ENCODE measurements at regions not wholly inside any gene's neighbourhood (a gene's known extent, or its start where the extent isn't known, plus 50 kb on each side); places are given as distances from the start of the nearest gene placed in this dataset.

DNA sequence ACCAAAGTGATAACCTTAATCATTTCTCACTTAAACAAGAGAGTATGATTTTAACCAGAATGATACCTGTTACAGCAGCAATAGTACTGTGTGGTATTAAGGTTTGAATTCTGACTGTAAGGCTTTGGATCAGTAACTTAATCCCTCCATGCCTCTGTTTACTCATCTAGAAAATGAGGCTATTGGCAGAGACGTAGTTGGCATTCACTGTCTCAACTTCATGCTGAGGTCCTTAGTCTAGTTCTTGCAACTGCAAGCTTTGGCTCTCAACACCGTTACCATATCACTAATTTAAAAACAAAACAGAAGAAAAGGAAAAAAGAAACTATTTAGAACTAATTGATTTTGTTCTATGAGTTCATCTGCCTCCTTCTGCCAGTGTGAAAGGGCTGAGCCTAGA lies 875.4 kb downstream of the MCTP2 start:
- Histone ChIP-seq H3K4me1 (ENCODE audit: insufficient read depth, low read length) (no peaks in the 10 kb centered on the region; the same call in 1 of the 2 replicates), H3K9ac (ENCODE audit: low read depth, low read length) (no peak overlapping the region), H3K9me3 (ENCODE audit: insufficient read depth, low read depth, low read length) (no peaks in the 10 kb centered on the region), H3K27ac (ENCODE audit: low read length) (no peak overlapping the region), H3K27me3 (ENCODE audit: insufficient read depth, low read length) (no peaks in the 10 kb centered on the region), H3K36me3 (ENCODE audit: insufficient read depth, low read depth, low read length) (no peaks in the 10 kb centered on the region), H3K4me3 (ENCODE audit: low read length) (no peak overlapping the region)

DNA sequence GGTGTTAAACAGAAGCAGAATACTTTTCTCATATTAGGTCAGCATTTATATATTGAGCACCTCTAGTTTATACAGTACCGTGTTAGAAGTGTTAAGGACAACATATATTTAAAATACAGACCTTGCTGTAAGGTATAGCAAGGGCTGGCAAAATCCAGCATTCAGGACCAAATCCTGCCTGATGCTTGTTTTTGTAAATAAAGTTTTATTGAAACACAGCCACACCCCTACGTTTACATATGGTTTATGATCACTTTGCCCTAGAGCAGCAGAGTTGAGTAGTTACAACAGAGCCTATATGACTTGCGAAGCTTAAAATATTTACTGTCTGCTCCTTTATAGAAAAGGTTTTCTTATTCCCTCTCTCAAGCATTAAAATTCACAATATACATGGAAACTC lies 877.3 kb downstream of the MCTP2 start:
- Histone ChIP-seq H3K27me3 (ENCODE audit: insufficient read depth, low read length) (no peaks in the 10 kb centered on the region), H3K4me1 (ENCODE audit: insufficient read depth, low read length) (no peaks in the 10 kb centered on the region; the same call in 1 of the 2 replicates), H3K9ac (ENCODE audit: low read depth, low read length) (no peak overlapping the region), H3K4me3 (ENCODE audit: low read length) (no peak overlapping the region), H3K27ac (ENCODE audit: low read length) (no peak overlapping the region), H3K9me3 (ENCODE audit: insufficient read depth, low read depth, low read length) (no peaks in the 10 kb centered on the region), H3K36me3 (ENCODE audit: insufficient read depth, low read depth, low read length) (no peaks in the 10 kb centered on the region)

DNA sequence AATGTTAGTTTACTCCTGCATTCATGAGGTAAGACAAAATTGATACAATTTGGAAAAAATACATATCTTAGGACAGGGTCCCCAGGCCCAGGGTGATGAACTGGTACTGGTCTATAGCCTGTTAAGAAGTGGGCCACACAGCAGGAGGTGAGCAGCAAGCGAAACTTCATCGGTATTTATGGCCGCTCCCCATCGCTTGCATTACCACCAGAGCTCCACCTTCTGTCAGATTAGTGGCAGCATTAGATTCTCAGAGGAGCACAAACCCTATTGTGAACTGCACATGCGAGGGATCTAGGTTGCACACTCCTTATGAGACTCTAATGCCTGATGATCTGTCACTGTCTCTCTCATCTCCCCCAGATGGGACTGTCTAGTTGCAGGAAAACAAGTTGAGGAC lies 880.6 kb downstream of the MCTP2 start:
- Histone ChIP-seq H3K9me3 (ENCODE audit: insufficient read depth, low read depth, low read length) (no peaks in the 10 kb centered on the region), H3K27me3 (ENCODE audit: insufficient read depth, low read length) (no peaks in the 10 kb centered on the region), H3K36me3 (ENCODE audit: insufficient read depth, low read depth, low read length) (no peaks in the 10 kb centered on the region), H3K4me3 (ENCODE audit: low read length) (no peak overlapping the region), H3K27ac (ENCODE audit: low read length) (no peak overlapping the region), H3K4me1 (ENCODE audit: insufficient read depth, low read length) (no peaks in the 10 kb centered on the region), H3K9ac (ENCODE audit: low read depth, low read length) (no peak overlapping the region)

DNA sequence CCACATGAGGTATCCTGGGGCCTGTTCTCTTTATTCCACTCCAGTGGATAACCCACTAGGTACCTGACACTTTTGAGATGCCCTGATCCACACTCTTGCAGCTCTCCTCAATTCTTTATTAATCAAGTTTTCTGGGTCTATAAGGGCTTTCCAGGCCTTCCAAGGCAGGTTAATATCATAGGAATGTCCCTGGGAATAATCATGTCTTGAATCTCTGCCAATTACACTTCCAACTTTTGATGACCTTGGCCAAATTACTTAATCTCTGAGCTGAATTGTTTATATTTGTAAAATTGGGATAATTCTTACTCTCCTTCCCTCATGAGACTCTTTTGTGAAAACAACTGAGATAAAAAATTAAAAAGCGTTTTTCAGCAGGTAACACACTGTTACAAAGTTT lies 881.7 kb downstream of the MCTP2 start:
- Histone ChIP-seq H3K4me3 (ENCODE audit: low read length) (no peak overlapping the region), H3K9ac (ENCODE audit: low read depth, low read length) (no peak overlapping the region), H3K4me1 (ENCODE audit: insufficient read depth, low read length) (no peaks in the 10 kb centered on the region), H3K27me3 (ENCODE audit: insufficient read depth, low read length) (no peaks in the 10 kb centered on the region), H3K36me3 (ENCODE audit: insufficient read depth, low read depth, low read length) (no peaks in the 10 kb centered on the region), H3K27ac (ENCODE audit: low read length) (no peak overlapping the region), H3K9me3 (ENCODE audit: insufficient read depth, low read depth, low read length) (no peaks in the 10 kb centered on the region)

DNA sequence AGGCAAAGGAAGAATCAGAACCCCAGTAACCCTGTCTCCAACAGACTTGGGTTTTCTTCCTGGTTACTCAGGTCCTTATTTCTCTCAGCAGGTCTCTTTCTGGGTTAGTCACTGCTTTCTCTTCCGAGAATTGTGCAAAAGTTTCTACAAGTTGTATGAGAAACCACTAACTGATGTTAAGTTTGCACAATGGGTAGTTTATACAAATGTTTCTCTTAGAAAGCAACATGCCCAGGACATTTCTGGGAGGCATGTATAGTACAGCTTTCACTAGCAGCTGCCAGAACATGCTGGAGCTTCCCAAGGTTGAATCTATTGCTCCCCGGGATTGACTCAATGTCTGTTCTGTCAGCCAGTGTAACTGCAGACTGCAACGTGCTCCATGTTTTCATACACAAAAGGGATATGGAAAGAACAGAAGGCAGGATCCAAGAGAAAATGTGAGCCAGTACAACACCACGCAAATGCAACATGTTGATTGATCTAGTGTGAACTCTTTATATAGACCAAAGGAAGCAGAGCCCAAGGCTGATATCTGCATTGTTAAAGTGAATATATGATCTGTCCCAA lies 887.8 kb downstream of the MCTP2 start:
- H3K4me3 ChIP-seq (ENCODE audit: low read length) = no peak overlapping the region
- H3K27ac ChIP-seq (ENCODE audit: low read length) = no peak overlapping the region
- no peaks in the 10 kb centered on the region for H3K9me3 ChIP-seq (ENCODE audit: insufficient read depth, low read depth, low read length)
- H3K27me3 ChIP-seq (ENCODE audit: insufficient read depth, low read length) = no peaks in the 10 kb centered on the region
- H3K9ac ChIP-seq (ENCODE audit: low read depth, low read length) = no peak overlapping the region
- H3K36me3 ChIP-seq (ENCODE audit: insufficient read depth, low read depth, low read length) = no peaks in the 10 kb centered on the region
- no peaks in the 10 kb centered on the region for H3K4me1 ChIP-seq (ENCODE audit: insufficient read depth, low read length)

DNA sequence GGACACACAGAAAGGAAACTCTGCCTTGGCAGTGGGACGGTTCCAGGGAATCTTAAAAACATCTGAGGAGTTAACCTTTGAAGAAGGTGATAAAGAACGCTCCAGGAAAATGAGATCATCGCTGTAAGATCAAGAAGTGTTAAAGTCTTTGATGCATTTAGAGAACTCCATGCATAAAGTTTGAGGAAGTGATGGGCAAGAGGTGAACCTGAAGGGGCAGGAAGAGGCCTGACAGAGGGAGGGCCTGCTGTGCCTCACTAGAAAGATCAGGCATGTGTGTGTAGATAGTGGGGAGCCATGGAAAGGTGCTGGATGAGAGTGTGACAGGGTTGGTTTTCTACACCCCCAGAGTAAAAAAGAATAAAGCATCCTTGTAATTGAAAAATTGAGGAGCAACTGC lies 889.2 kb downstream of the MCTP2 start:
- Histone ChIP-seq H3K27me3 (ENCODE audit: insufficient read depth, low read length) (no peaks in the 10 kb centered on the region), H3K9ac (ENCODE audit: low read depth, low read length) (no peak overlapping the region), H3K9me3 (ENCODE audit: insufficient read depth, low read depth, low read length) (no peaks in the 10 kb centered on the region), H3K36me3 (ENCODE audit: insufficient read depth, low read depth, low read length) (no peaks in the 10 kb centered on the region), H3K4me3 (ENCODE audit: low read length) (no peak overlapping the region), H3K4me1 (ENCODE audit: insufficient read depth, low read length) (no peaks in the 10 kb centered on the region), H3K27ac (ENCODE audit: low read length) (no peak overlapping the region)

DNA sequence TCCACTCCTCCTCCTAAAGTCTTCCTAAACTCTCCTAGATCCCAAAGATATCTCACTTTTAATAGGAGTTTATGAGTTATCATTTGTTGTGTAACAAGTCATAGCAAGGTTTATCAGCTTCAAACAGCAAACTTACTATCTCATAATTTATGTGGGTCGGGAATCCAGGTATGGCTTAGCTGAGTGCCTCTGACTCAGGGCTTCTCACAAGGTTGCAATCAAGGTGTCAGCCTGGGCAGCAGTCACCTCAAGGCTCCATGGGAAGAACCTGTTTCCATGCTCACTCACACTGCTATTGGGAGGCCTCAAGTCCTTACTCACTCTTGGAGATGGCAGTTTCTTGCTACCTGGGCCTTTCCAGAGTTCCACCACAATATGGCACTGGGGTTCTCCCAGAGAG lies 889.8 kb downstream of the MCTP2 start:
- Histone ChIP-seq H3K27me3 (ENCODE audit: insufficient read depth, low read length) (no peaks in the 10 kb centered on the region), H3K9me3 (ENCODE audit: insufficient read depth, low read depth, low read length) (no peaks in the 10 kb centered on the region), H3K9ac (ENCODE audit: low read depth, low read length) (no peak overlapping the region), H3K27ac (ENCODE audit: low read length) (no peak overlapping the region), H3K36me3 (ENCODE audit: insufficient read depth, low read depth, low read length) (no peaks in the 10 kb centered on the region), H3K4me1 (ENCODE audit: insufficient read depth, low read length) (0 out of 2 replicates have a peak, but pooled peaks cover 3% of the 10 kb centered on the region), H3K4me3 (ENCODE audit: low read length) (no peak overlapping the region)

DNA sequence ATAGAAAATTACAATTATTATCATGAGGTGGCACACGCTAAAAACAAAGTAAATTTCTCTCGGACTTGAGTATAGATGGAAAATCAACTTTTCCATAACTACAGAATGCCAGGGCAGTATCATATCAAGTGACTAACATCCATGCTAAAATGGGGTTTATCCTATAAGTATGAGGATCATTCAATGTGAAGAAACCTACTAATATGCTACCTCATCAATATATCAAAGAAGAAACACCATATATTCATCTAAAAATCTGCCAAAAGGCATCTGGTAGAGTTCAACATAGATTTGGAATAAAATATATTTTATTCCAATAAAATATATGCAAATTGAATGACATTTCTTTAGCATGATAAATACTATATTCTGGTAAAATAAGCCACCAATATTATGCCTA lies 894.4 kb downstream of the MCTP2 start:
- Histone ChIP-seq H3K36me3 (ENCODE audit: insufficient read depth, low read depth, low read length) (no peaks in the 10 kb centered on the region), H3K4me1 (ENCODE audit: insufficient read depth, low read length) (0 out of 2 replicates have a peak, but pooled peaks cover 3% of the 10 kb centered on the region), H3K9ac (ENCODE audit: low read depth, low read length) (no peak overlapping the region), H3K9me3 (ENCODE audit: insufficient read depth, low read depth, low read length) (no peaks in the 10 kb centered on the region), H3K4me3 (ENCODE audit: low read length) (no peak overlapping the region), H3K27me3 (ENCODE audit: insufficient read depth, low read length) (no peaks in the 10 kb centered on the region), H3K27ac (ENCODE audit: low read length) (no peak overlapping the region)

DNA sequence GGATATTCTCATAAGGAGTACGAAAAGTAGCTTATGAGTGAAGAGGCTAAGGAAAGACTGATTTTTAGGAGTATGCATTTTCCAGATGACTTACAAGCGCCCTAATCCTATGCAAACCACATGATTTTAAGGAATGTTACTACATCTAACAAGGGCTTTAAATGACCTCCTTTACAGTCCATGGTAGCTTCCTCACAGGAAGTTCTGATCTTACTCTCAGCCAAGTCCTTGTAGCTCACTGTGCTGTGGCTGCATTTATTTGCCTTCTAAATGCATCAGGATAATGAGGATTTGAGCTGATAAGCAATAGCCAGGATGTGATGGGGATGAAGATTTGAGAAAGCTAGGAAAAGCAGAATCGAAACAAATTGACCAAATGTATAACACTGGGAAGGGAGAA lies 896.0 kb downstream of the MCTP2 start:
- Histone ChIP-seq H3K27ac (ENCODE audit: low read length) (no peak overlapping the region), H3K36me3 (ENCODE audit: insufficient read depth, low read depth, low read length) (no peaks in the 10 kb centered on the region), H3K27me3 (ENCODE audit: insufficient read depth, low read length) (no peaks in the 10 kb centered on the region), H3K9me3 (ENCODE audit: insufficient read depth, low read depth, low read length) (no peaks in the 10 kb centered on the region), H3K4me1 (ENCODE audit: insufficient read depth, low read length) (0 out of 2 replicates have a peak, but pooled peaks cover 3% of the 10 kb centered on the region), H3K4me3 (ENCODE audit: low read length) (no peak overlapping the region), H3K9ac (ENCODE audit: low read depth, low read length) (no peak overlapping the region)

DNA sequence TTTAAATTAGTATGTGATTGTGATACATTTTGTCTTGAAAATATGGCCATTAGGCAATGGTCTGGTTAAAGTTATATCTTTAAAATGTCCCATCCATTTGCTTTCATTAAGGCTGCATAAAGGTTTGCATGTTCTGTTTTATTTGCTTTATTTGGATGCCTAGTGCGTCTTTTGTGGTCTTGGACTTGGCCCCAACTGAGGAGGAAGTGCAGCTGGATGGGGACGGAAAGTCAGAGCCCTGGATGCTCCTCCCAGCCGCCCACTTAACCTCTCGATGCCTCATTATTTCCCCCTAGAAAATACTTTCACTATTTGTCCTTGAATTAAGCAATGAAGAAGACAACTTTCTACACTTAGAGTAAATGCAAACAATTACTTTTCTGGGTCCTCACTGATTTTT lies 898.2 kb downstream of the MCTP2 start:
- Histone ChIP-seq H3K36me3 (ENCODE audit: insufficient read depth, low read depth, low read length) (no peaks in the 10 kb centered on the region), H3K27me3 (ENCODE audit: insufficient read depth, low read length) (no peaks in the 10 kb centered on the region)

DNA sequence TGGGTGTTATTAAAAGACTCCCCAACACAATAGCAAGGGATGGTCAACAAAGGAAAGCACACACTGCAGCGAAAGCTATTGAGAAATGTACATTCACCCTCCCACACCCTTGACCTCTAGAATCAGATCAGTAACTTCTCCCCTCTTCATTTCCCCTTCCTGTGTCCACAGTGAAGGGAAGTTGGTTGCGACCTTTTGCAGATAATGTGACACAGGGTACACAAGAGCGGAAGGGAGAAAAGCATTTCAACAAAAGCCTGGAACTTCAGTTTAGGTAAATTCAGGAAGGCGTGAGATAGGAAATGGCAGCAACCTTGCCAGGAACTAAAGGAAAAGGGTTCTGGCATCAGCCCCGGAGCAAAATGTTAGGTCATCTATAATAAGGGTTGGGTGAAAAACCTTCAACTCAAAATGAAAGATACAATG lies 899.8 kb downstream of the MCTP2 start:
- no peaks in the 10 kb centered on the region for H3K9me3 ChIP-seq (ENCODE audit: insufficient read depth, low read depth, low read length)
- no peaks in the 10 kb centered on the region for H3K36me3 ChIP-seq (ENCODE audit: insufficient read depth, low read depth, low read length)
- no peaks in the 10 kb centered on the region for H3K4me1 ChIP-seq (ENCODE audit: insufficient read depth, low read length)
- no peak overlapping the region for H3K4me3 ChIP-seq (ENCODE audit: low read length)
- H3K27ac ChIP-seq (ENCODE audit: low read length) = no peak overlapping the region
- H3K9ac ChIP-seq (ENCODE audit: low read depth, low read length) = no peak overlapping the region
- H3K27me3 ChIP-seq (ENCODE audit: insufficient read depth, low read length) = no peaks in the 10 kb centered on the region

More for the DNA sequence above, 898.2 kb downstream of the MCTP2 start:
- Histone ChIP-seq H3K27ac (ENCODE audit: low read length) (no peak overlapping the region), H3K4me3 (ENCODE audit: low read length) (no peak overlapping the region), H3K9ac (ENCODE audit: low read depth, low read length) (no peak overlapping the region), H3K4me1 (ENCODE audit: insufficient read depth, low read length) (0 out of 2 replicates have a peak, but pooled peaks cover 3% of the 10 kb centered on the region), H3K9me3 (ENCODE audit: insufficient read depth, low read depth, low read length) (no peaks in the 10 kb centered on the region)

DNA sequence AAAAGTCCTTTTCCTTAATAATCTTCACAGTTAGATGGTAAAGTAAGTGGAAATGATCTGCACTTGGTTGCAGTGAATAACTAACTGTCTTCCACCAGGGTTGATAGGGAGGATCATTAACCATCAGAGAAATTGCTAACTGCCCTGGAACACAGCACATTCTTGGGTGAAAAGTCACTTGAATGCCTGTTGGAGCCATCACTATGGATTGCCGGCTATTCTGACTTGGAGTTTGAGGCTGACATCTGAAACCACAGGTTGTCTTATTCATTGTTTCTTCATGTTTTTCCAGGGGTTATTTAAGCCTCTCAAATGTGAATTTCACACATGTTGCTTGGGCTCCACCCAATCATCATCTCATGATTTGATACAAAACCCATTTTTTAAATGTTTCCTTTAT lies 901.4 kb downstream of the MCTP2 start:
- Histone ChIP-seq H3K4me3 (ENCODE audit: low read length) (no peak overlapping the region), H3K36me3 (ENCODE audit: insufficient read depth, low read depth, low read length) (no peaks in the 10 kb centered on the region), H3K9me3 (ENCODE audit: insufficient read depth, low read depth, low read length) (no peaks in the 10 kb centered on the region), H3K9ac (ENCODE audit: low read depth, low read length) (no peak overlapping the region), H3K27me3 (ENCODE audit: insufficient read depth, low read length) (no peaks in the 10 kb centered on the region), H3K4me1 (ENCODE audit: insufficient read depth, low read length) (no peaks in the 10 kb centered on the region), H3K27ac (ENCODE audit: low read length) (no peak overlapping the region)

All from iPS-20b (cell line).